ENCODE measurements at regions not wholly inside any gene's neighbourhood (a gene's known extent, or its start where the extent isn't known, plus 50 kb on each side); places are given as distances from the start of the nearest gene placed in this dataset.
"Not testable (repeated sequence)": the region's sequence is repeated elsewhere in the genome, so short reads cannot be mapped to it uniquely, and the experiment has no call there.

- not testable (repeated sequence) for TF ChIP-seq RFX5 (IDR thresholded peaks at IDR 0.05; ENCODE audit: low read depth, low read length); POLR2A (IDR thresholded peaks at IDR 0.05; ENCODE audit: low read depth, low read length); BHLHE40 (IDR thresholded peaks at IDR 0.05; ENCODE audit: low read depth, low read length); CTCF (conservative IDR thresholded peaks at IDR 0.05; ENCODE audit: low read depth, low read length); RAD21 (IDR thresholded peaks at IDR 0.05; ENCODE audit: low read length); ELK1 (IDR thresholded peaks at IDR 0.05; ENCODE audit: borderline replicate concordance, low read depth, low read length); SMC3 (IDR thresholded peaks at IDR 0.05; ENCODE audit: low read depth, low read length); MAFK (IDR thresholded peaks at IDR 0.05; ENCODE audit: low read depth, low read length); MXI1 (IDR thresholded peaks at IDR 0.05; ENCODE audit: borderline replicate concordance, low read depth, low read length); NFE2L2 (IDR thresholded peaks at IDR 0.05; ENCODE audit: low read depth, low read length)
Observed at GRCh38 chr2:89968567-89968966, 1277.1 kb downstream of the RPIA start.
